ENCODE measurements at regions not wholly inside any gene's neighbourhood (a gene's known extent, or its start where the extent isn't known, plus 50 kb on each side); places are given as distances from the start of the nearest gene placed in this dataset.

DNA sequence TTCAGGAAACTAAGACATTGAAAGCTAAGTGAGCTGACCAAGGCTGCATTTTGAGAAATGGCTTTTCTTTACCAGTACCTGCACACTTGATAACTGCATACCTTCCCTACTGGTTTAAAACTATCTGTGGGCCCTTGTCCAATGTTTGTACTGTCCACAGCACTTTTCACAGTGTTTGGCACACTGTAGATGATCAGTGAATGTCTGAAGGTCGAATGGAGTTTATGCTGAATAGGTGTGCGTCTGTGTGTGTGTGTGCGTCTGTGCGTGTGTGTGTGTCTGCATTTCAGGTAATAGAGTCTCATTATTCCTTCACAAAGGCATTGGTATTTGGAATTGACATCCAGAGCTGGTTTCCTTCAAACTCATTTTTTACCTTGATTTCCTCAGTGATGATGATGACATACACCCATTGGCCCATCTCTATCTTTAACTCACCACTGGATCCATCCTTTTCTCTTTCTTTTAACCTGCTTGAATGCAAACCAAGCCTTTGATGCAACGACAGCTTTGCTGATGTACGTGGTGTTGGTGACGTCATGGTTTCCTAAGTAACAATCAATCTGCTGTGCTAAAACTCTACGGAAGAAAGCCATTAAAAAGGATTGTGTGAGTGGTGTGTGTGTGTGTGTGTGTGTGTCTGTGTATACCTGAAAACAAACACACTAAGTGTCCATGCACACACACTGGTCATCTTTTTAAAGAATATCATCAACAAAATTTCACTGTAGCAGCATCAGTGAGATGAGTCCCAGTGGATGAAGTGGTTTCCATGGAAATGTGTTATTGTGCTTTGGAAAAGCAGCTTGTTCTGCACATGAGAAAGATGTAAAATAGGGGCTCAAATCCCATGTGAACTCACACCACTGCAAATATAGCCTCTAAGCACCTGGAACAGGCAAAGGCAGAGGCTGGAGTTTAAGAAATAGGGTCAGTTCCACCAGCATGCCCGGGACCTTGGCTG lies 490.2 kb upstream of the B3GAT1 start:
- Histone ChIP-seq H3K27me3 (ENCODE audit: low read depth) (peaks cover 13% of the 10 kb centered on the region), H3K4me1 (no peaks in the 10 kb centered on the region), H3K4me3 (no peak overlapping the region), H3K36me3 (replicated peaks) (no peaks in the 10 kb centered on the region), H3K9me3 (no peaks in the 10 kb centered on the region)
- in situ Hi-C loops (cut with MboI; ENCODE audit: low sequenced_read_pairs), result no loop called here
- no peak for DNase-seq (ENCODE audit: low spot score in 2 of 2)

DNA sequence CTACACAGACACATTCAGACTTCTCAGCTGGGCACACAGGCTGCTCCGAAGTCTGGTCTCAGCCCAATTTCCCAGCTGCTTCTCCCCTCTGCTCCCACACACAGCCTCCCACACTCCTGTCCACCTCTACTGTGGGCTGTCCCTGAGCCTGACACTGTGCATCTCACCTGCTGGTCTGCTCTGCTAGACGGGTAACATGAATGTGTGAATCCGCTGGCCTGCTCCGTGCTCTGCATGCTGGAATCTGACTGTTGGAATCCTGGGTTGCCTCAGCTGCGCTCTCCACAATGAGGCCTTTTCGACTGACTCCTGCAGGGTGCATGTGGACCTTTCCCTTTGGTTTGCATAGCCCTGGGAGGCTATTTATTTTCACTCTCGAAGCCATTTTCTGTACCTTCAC lies 489.5 kb upstream of the B3GAT1 start:
- DNase-seq (ENCODE audit: low spot score in 2 of 2), result no peak
- no peaks in the 10 kb centered on the region for H3K9me3 ChIP-seq

DNA sequence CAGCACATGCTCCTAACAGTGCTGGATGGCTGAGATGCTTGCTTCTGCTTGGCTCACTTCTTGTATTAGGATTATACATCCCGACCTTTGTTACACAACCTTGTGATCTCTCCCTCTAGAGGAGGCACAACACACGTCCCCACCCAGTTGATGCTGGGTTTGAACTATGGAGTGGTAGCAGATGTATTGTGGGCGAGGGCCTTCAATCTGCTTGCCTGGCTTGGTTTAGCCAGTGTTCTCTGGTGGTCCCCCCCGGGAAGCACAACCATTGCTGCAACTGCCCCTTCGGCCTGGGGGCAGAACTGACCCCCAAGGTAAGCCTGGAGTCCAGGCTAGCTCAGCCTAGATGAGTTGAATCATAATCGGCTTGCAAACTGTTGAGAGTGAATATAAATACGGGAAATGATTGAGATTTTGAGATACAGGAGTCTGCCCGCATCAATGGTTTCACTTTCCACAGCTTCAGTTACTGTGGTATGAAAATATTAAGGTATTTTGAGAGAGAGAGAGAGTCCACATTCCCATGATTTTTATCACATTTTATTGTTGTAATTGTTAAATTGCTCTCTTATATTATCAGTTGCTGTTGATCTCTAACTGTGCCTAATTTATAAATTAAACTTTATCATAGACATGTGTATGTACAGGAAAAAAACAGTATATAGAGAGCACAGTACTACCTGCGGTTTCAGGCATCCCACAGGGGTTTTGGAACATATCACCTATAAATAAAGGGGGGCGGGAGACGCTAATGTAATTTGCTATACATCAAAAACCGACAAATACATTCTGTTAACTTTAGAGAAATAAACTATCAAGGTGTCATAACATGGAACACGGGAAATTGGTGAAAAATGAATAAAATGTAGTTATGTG lies 482.0 kb upstream of the B3GAT1 start:
- no peak for DNase-seq (ENCODE audit: low spot score in 2 of 2)
- Histone ChIP-seq H3K36me3 (replicated peaks) (no peaks in the 10 kb centered on the region), H3K4me3 (no peak overlapping the region), H3K27me3 (ENCODE audit: low read depth) (peaks cover 12% of the 10 kb centered on the region), H3K4me1 (no peaks in the 10 kb centered on the region), H3K9me3 (no peaks in the 10 kb centered on the region)
- in situ Hi-C loops (cut with MboI; ENCODE audit: low sequenced_read_pairs), result no loop called here

More for the DNA sequence above, 489.5 kb upstream of the B3GAT1 start:
- in situ Hi-C loops (cut with MboI; ENCODE audit: low sequenced_read_pairs), result no loop called here
- Histone ChIP-seq H3K36me3 (replicated peaks) (no peaks in the 10 kb centered on the region), H3K4me1 (no peaks in the 10 kb centered on the region), H3K4me3 (no peak overlapping the region), H3K27me3 (ENCODE audit: low read depth) (peaks cover 12% of the 10 kb centered on the region)

DNA sequence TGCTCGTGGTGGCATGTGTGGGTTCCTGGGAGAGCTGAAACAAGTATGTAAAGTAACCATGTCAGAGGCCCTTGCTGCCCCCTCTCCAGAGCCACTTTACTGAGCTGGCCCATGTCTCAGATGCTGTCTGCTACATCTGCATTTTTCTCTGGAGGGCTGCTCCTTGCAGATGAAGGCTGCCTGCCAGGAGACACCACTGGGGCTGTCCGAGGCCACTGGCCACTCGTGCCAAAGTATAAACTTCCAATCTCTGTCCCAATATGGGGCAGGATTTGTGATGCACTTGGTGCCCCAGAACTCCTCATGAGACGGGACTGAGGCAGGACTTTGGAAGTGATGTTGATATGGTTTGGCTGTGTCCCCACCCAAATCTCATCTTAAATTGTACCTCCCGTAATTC lies 478.4 kb upstream of the B3GAT1 start:
- Histone ChIP-seq H3K4me3 (no peak overlapping the region), H3K4me1 (no peaks in the 10 kb centered on the region), H3K36me3 (replicated peaks) (no peaks in the 10 kb centered on the region), H3K9me3 (no peaks in the 10 kb centered on the region), H3K27me3 (ENCODE audit: low read depth) (peaks cover 9% of the 10 kb centered on the region)
- in situ Hi-C loops (cut with MboI; ENCODE audit: low sequenced_read_pairs), result no loop called here
- no peak for DNase-seq (ENCODE audit: low spot score in 2 of 2)

DNA sequence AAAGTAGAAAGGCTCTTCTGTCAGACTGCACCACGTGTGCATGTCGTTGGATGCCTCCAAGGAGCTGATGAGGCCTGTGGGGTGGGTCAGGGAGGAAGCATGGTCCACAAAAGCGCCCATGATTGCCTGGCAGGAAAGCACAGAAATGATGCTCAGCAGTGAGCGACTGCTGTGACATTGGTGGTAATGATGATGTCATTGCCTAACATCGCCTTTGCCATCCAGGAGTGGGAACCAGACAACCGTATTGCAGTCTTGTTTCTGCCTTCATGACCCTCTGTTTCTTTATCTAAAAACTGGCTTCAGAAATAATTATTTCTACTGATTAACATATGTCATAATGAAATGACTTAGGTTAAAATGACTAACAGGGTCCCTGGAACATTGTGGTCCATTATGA lies 477.8 kb upstream of the B3GAT1 start:
- Histone ChIP-seq H3K4me1 (no peaks in the 10 kb centered on the region), H3K9me3 (no peaks in the 10 kb centered on the region), H3K27me3 (ENCODE audit: low read depth) (peaks cover 12% of the 10 kb centered on the region; the same call in 1 of the 2 replicates), H3K36me3 (replicated peaks) (no peaks in the 10 kb centered on the region), H3K4me3 (no peak overlapping the region)
- in situ Hi-C loops (cut with MboI; ENCODE audit: low sequenced_read_pairs), result no loop called here
- DNase-seq (ENCODE audit: low spot score in 2 of 2), result no peak

DNA sequence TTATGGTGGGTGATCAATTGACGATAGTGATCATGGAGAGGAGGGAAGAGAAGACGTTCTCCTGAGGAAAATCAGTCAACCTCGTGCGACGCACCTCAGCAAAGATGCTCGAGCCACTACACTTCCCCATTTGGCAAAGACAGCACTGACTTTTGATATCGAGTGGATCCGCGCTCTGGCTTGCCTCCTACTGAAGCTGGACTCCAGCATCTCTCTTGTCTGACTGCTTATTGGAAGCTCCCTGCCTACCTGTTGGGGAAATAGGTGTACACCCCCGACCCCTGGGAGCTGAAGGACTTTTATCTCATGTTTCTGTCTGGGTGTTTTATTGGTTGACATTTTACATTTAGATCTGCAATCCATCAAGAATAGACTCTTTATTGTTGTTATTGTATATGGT lies 476.8 kb upstream of the B3GAT1 start:
- Histone ChIP-seq H3K27me3 (ENCODE audit: low read depth) (peaks cover 15% of the 10 kb centered on the region), H3K9me3 (no peaks in the 10 kb centered on the region), H3K36me3 (replicated peaks) (no peaks in the 10 kb centered on the region), H3K4me3 (no peak overlapping the region), H3K4me1 (no peaks in the 10 kb centered on the region)
- DNase-seq (ENCODE audit: low spot score in 2 of 2), result no peak
- in situ Hi-C loops (cut with MboI; ENCODE audit: low sequenced_read_pairs), result no loop called here

DNA sequence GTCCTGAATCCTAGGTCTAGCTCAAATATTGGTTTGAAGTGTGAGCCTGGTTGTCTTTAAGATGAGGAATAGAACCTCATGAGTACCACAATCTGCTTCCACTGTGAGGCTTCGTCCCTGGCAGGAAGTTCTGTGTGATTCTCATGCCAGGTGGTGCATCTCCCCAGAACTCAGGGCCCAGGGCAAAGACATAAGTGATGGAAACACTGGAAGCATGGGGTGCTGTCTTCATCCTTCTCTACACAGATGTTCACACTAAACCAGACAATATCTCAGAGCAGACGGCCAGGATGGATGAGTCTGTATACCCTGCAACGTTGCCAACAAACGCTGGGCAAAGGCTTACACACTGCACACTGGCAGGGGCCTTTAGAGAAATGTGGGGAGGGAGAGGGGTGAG lies 475.9 kb upstream of the B3GAT1 start:
- Histone ChIP-seq H3K4me1 (no peaks in the 10 kb centered on the region), H3K27me3 (ENCODE audit: low read depth) (peaks cover 18% of the 10 kb centered on the region), H3K4me3 (no peak overlapping the region), H3K9me3 (no peaks in the 10 kb centered on the region), H3K36me3 (replicated peaks) (no peaks in the 10 kb centered on the region)
- no peak for DNase-seq (ENCODE audit: low spot score in 2 of 2)
- in situ Hi-C loops (cut with MboI; ENCODE audit: low sequenced_read_pairs), result no loop called here

DNA sequence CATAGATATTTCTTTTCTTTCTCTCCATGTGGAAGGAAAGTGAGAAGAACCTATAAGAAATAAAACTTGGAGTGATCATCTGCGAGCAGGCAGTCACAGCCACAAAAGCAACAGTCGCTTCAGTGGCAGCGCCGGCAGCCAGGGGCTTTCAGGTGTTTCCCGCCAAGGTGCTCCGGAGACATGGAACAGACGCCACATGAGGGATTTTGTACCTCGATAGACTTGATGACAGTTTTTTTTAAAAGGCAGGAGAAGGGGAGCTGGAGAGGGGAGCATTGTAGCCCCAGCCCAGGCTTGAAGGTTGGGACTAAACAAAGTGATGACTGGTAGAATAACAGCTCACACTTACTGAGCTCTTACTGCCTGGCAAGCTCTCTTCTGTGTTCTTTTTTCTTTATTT lies 471.4 kb upstream of the B3GAT1 start:
- in situ Hi-C loops (cut with MboI; ENCODE audit: low sequenced_read_pairs), result no loop called here
- H3K9me3 ChIP-seq, result no peaks in the 10 kb centered on the region
- H3K36me3 ChIP-seq (replicated peaks), result no peaks in the 10 kb centered on the region
- no peak for DNase-seq (ENCODE audit: low spot score in 2 of 2)
- H3K27me3 ChIP-seq (ENCODE audit: low read depth), result peaks cover 18% of the 10 kb centered on the region
- H3K4me3 ChIP-seq, result no peak overlapping the region
- H3K4me1 ChIP-seq, result no peaks in the 10 kb centered on the region

DNA sequence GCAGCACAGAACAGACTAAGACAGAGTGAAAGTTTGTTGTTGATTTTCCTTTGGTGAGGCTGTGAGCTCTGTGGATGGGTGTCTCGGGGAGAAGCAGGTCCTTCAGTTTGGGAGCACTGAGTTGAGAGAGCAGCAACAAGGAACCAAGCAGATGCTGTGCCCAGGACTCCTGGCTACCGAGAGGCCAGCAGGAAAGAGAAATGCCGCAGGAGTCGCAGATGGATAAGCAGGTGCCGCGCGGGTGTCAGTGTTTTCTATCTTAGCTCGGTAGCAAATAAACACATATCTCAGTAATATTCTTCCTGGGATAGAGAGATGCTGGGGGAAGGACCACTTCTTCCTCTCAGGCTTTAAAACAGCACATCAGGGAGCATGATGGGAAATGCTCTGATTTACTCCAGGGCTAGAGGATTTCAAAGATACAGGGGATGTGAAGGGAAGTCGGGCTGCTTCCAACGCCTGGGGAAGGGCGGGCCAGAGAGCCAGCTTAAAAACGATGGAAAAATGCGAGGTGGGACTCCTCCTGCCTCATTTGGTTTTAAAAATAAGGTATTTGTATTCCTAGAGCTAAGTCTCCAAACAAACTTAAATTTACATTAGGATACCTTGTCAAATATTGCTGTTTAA lies 470.7 kb upstream of the B3GAT1 start:
- H3K4me1 ChIP-seq, result no peaks in the 10 kb centered on the region
- H3K27me3 ChIP-seq (ENCODE audit: low read depth), result peaks cover 18% of the 10 kb centered on the region
- in situ Hi-C loops (cut with MboI; ENCODE audit: low sequenced_read_pairs), result no loop called here
- no peak for DNase-seq (ENCODE audit: low spot score in 2 of 2)
- no peak overlapping the region for H3K4me3 ChIP-seq
- no peaks in the 10 kb centered on the region for H3K9me3 ChIP-seq
- H3K36me3 ChIP-seq (replicated peaks), result no peaks in the 10 kb centered on the region

DNA sequence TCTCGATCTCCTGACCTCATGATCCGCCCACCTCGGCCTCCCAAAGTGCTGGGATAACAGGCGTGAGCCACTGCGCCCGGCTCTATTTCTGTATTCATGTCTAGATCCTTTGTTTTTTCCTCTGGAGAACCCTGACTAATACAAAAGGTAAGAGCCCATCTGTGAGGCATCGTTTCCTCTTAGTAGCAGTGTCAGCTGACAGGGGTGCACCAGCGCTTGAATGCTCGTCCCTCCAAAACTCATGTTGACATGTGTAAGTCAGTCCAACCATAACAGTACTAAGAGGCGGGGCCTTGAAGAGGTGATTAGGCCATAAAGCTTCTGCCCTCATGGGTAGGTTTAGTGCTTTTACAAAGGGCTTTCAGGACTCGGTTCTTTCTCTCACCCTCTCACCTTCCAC lies 470.1 kb upstream of the B3GAT1 start:
- Histone ChIP-seq H3K27me3 (ENCODE audit: low read depth) (peaks cover 18% of the 10 kb centered on the region), H3K4me1 (no peaks in the 10 kb centered on the region), H3K9me3 (no peaks in the 10 kb centered on the region), H3K36me3 (replicated peaks) (no peaks in the 10 kb centered on the region), H3K4me3 (no peak overlapping the region)
- no peak for DNase-seq (ENCODE audit: low spot score in 2 of 2)
- in situ Hi-C loops (cut with MboI; ENCODE audit: low sequenced_read_pairs), result no loop called here

DNA sequence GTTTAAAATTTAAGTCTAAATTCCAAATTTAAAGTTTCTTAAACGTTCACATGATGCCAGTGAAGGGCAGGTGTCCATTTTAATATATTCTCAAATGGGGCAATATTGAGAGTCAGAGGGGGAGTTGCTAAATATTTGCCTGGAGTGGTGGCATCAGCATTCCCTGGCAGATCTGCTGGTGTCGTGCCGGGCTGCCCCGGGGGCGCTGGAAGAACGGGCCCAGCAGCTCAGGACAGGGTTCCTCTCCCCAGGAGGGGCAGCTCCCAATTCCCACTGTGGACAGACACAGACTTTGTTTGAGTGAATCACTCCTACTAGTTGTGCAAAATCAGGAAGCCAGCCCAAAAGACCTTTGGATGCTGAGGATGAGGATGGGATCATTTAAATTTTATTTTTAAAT lies 468.7 kb upstream of the B3GAT1 start:
- Histone ChIP-seq H3K9me3 (no peaks in the 10 kb centered on the region), H3K4me3 (no peak overlapping the region), H3K27me3 (ENCODE audit: low read depth) (peaks cover 17% of the 10 kb centered on the region), H3K4me1 (no peaks in the 10 kb centered on the region), H3K36me3 (replicated peaks) (no peaks in the 10 kb centered on the region)
- no peak for DNase-seq (ENCODE audit: low spot score in 2 of 2)
- in situ Hi-C loops (cut with MboI; ENCODE audit: low sequenced_read_pairs), result no loop called here

DNA sequence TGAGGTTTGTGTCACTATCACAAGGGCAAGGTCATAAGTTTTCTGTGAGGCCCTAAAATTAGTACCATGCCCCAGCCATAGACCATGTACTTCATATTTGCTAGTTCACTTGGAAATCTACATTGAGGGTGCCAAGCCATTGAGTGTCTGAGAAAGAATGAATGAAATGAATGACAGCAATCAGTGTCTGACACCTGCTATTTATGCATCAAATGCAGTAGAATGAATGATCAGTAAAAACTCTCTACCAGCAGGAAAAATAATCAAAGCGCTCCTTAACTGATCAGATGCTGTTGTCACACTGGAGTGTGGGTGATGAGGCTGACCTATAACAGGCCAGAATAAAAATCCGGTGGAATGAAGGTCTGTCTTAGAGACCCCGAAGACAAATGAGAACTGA lies 467.9 kb upstream of the B3GAT1 start:
- in situ Hi-C loops (cut with MboI; ENCODE audit: low sequenced_read_pairs), result no loop called here
- H3K27me3 ChIP-seq (ENCODE audit: low read depth), result peaks cover 12% of the 10 kb centered on the region

DNA sequence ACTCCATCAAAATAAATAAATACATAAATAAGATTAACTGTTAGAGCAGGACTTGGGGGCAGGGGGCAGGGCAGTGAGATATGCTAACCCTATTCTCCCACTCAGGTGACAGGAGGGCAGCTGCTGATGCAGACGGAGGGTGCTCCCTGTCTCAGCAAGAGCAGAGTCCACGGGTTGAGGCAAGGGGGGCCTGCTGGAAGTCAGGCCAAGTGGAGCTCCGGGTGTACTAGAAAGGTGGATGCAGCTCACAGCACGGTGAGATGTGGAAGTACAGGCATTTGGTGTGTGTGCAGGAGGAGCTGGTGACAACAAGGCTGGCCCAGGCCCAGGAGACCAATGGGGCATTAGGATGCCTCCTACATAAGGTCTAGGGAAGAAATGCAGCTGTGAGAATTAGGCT lies 467.3 kb upstream of the B3GAT1 start:
- Histone ChIP-seq H3K9me3 (no peaks in the 10 kb centered on the region), H3K4me1 (no peaks in the 10 kb centered on the region), H3K27me3 (ENCODE audit: low read depth) (peaks cover 8% of the 10 kb centered on the region), H3K4me3 (no peak overlapping the region), H3K36me3 (replicated peaks) (no peaks in the 10 kb centered on the region)
- no peak for DNase-seq (ENCODE audit: low spot score in 2 of 2)
- in situ Hi-C loops (cut with MboI; ENCODE audit: low sequenced_read_pairs), result no loop called here

More for the DNA sequence above, 467.9 kb upstream of the B3GAT1 start:
- no peak for DNase-seq (ENCODE audit: low spot score in 2 of 2)
- H3K4me3 ChIP-seq, result no peak overlapping the region
- H3K4me1 ChIP-seq, result no peaks in the 10 kb centered on the region
- H3K36me3 ChIP-seq (replicated peaks), result no peaks in the 10 kb centered on the region
- H3K9me3 ChIP-seq, result no peaks in the 10 kb centered on the region

DNA sequence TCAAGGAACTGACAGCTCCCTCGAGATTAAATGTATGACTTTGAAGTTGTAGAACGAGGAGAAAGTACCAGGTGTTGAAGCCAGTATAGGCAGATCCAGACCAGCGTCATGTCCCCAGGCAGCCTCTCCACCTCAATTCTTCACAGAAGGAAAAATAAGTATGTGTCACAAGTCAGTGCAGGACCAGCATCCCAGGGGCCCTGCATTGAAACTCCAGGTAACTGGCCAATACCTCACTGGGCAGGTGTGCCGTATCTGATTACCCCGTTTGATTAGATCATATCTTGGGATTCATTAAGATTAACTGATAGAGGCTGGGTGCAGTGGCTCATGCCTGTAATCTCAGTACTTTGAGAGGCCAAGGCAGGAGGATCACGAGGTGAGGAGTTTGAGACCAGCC lies 466.7 kb upstream of the B3GAT1 start:
- in situ Hi-C loops (cut with MboI; ENCODE audit: low sequenced_read_pairs), result no loop called here
- no peak for DNase-seq (ENCODE audit: low spot score in 2 of 2)
- peaks cover 5% of the 10 kb centered on the region for H3K27me3 ChIP-seq (ENCODE audit: low read depth)
- no peaks in the 10 kb centered on the region for H3K9me3 ChIP-seq
- no peak overlapping the region for H3K4me3 ChIP-seq
- H3K36me3 ChIP-seq (replicated peaks), result no peaks in the 10 kb centered on the region
- no peaks in the 10 kb centered on the region for H3K4me1 ChIP-seq
